ENCODE measurements at regions not wholly inside any gene's neighbourhood (a gene's known extent, or its start where the extent isn't known, plus 50 kb on each side); places are given as distances from the start of the nearest gene placed in this dataset.

GRCh38 chr10:16049782-16050181, 189.5 kb upstream of the MINDY3 start:
- Histone ChIP-seq H3K4me2 (ENCODE audit: control insufficient read depth, insufficient read depth) (no peak overlapping the region), H3K36me3 (ENCODE audit: control insufficient read depth in 2 of 2, insufficient read depth in 2 of 2, low read length in 1 of 2) (no peaks in the 10 kb centered on the region), H4K20me1 (ENCODE audit: control insufficient read depth, insufficient read depth) (no peaks in the 10 kb centered on the region), H2AFZ (ENCODE audit: control insufficient read depth, low read depth, low read length) (no peak overlapping the region), H3K4me1 (ENCODE audit: control insufficient read depth, insufficient read depth, low read length) (no peaks in the 10 kb centered on the region), H3K79me2 (ENCODE audit: control insufficient read depth, insufficient read depth, low read length) (no peaks in the 10 kb centered on the region), H3K4me3 (no peak overlapping the region), H3K9me3 (replicated peaks; ENCODE audit: control insufficient read depth, insufficient read depth, low read length) (no peaks in the 10 kb centered on the region), H3K27me3 (replicated peaks in 1 of 2; ENCODE audit: control insufficient read depth in 2 of 2, insufficient read depth in 2 of 2, low read length in 1 of 2) (no peaks in the 10 kb centered on the region), H3K9ac (ENCODE audit: control insufficient read depth, insufficient read depth, low read length) (no peak overlapping the region), H3K27ac (ENCODE audit: control insufficient read depth, insufficient read depth) (no peak overlapping the region)
- intact Hi-C loops (cut with micrococcal nuclease; ENCODE audit: unreplicated experiment) (loop anchor here (5.0 kb wide), 1 partner anchor 728 kb away; no protein-coding TSS in a partner anchor), in situ Hi-C loops (cut with MboI) (no loop called here)
- RAD21 ChIA-PET (ENCODE audit: unreplicated experiment), result interaction anchor here (1.5 kb wide), 1 partner anchor 759 kb away, joined by 3 read pairs; no protein-coding TSS in a partner anchor
- DNase-seq (ENCODE audit: low read depth, low spot score) (no peak), FAIRE-seq (no peak), ATAC-seq (no peak; the same call in 2 of the 3 replicates)
- WGBS (ENCODE audit: insufficient coverage, insufficient replicate concordance, low lambda C conversion rate, missing lambda C conversion rate), result 48% methylated on average over 4 of the region's 7 CpGs
- POLR2A ChIA-PET, result no interaction called here
- no TSS peak for BruUV-seq (replicated peaks)
- SMC1A ChIA-PET (ENCODE audit: uncharacterized antibody, unreplicated experiment), result no interaction called here
- CTCF ChIA-PET, result no interaction called here
- TF ChIP-seq NR2C1 (IDR thresholded peaks at IDR 0.05), result no peak
- no peak for TF ChIP-seq NBN (IDR thresholded peaks at IDR 0.05)
- no peak for TF ChIP-seq MAX (IDR thresholded peaks at IDR 0.05; ENCODE audit: low read depth, low read length)
- no peak for TF ChIP-seq GABPA (IDR thresholded peaks at IDR 0.05; ENCODE audit: low read depth)
- no peak for TF ChIP-seq ZNF274 (IDR thresholded peaks at IDR 0.05; ENCODE audit: insufficient read depth, insufficient read length)
- no peak for TF ChIP-seq POLR2AphosphoS5 (IDR thresholded peaks at IDR 0.05; ENCODE audit: low read length)
- no peak for TF ChIP-seq CTCF (IDR thresholded peaks at IDR 0.05 in 2 of 3, conservative IDR thresholded peaks at IDR 0.05 in 1 of 3; ENCODE audit: control insufficient read depth in 2 of 3, extremely low read depth in 1 of 3, insufficient read depth in 1 of 3, low read depth in 3 of 3, low read length in 3 of 3)
- no peak for TF ChIP-seq USF1 (IDR thresholded peaks at IDR 0.05; ENCODE audit: borderline replicate concordance, extremely low read length, insufficient read depth, low read depth, low read length)
- TF ChIP-seq SP1 (IDR thresholded peaks at IDR 0.05; ENCODE audit: low read depth, low read length), result no peak
- no peak for TF ChIP-seq ETV6 (conservative IDR thresholded peaks at IDR 0.05 in 1 of 2, IDR thresholded peaks at IDR 0.05 in 1 of 2; ENCODE audit: borderline replicate concordance in 1 of 2, low read depth in 1 of 2)
- no peak for TF ChIP-seq TCF7 (IDR thresholded peaks at IDR 0.05; ENCODE audit: borderline replicate concordance)
- TF ChIP-seq IRF3 (IDR thresholded peaks at IDR 0.05), result no peak
- TF ChIP-seq CBX5 (IDR thresholded peaks at IDR 0.05; ENCODE audit: low read depth), result no peak
- no peak for TF ChIP-seq ZBTB4 (CRISPR knock-in tag; IDR thresholded peaks at IDR 0.05)
- no peak for TF ChIP-seq CEBPB (IDR thresholded peaks at IDR 0.05; ENCODE audit: borderline replicate concordance in 1 of 2, low read depth in 2 of 2, low read length in 2 of 2)
- TF ChIP-seq CHD2 (IDR thresholded peaks at IDR 0.05; ENCODE audit: borderline replicate concordance, low read depth, low read length), result no peak
- TF ChIP-seq ZSCAN29 (IDR thresholded peaks at IDR 0.05), result no peak
- no peak for TF ChIP-seq EZH2 (IDR thresholded peaks at IDR 0.05; ENCODE audit: borderline replicate concordance, control insufficient read depth, low read depth, low read length)

All from GM12878 (cell line).